HG03095 (cell line): ENCODE measurements at regions not wholly inside any gene's neighbourhood (a gene's known extent, or its start where the extent isn't known, plus 50 kb on each side); places are given as distances from the start of the nearest gene placed in this dataset.
"Not testable (repeated sequence)": the region's sequence is repeated elsewhere in the genome, so short reads cannot be mapped to it uniquely, and the experiment has no call there.

Experiments used
- ATAC-seq: cut with Tn5 transposase; IDR thresholded peaks from one replicate; pipeline ENCODE4 v1.9.1; 2021; ENCODE audit warnings: moderate library complexity; ENCODE audit not compliant: unreplicated experiment

- no peak for ATAC-seq
Observed at GRCh38 chr9:33690143-33690933, 105.0 kb upstream of the PRSS3 start.

GRCh38 chr9:33695299-33695698 lies 100.1 kb upstream of the PRSS3 start:
- ATAC-seq, result no peak

DNA sequence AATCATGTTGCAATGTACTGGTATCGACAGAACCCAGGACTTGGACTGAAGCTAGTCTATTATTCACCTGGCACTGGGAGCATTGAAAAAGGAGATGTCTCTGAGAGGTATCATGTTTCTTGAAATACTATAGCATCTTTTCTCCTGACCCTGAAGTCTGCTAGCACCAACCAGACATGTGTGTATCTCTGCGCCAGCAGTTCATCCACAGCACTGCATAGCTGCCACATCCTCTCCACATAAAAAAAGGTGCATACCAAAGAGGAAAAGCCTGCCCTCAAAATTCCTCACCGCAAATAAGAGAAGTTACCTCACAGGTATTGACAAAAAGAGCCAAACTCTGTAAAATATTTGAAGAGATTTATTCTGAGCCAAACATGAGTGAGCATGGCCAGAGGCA lies 99.5 kb upstream of the PRSS3 start:
- no peak for ATAC-seq

DNA sequence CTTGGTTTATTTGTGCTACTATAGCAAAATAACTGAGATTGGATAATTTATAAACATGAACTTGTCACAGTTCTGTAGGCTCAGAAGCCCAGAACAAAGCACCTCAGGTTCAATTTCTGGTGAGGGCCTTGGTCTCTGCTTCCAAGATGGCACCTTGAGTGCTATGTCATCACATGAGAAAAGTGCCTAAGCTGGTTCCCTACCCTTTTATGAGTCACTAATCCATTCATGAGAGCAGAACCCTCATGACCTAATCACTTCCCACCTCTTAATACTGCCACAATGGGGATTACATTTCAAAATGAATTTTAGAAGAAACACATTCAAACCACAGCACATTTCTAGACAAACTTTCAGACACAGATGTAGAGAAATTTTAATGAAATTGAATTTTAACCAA lies 98.2 kb upstream of the PRSS3 start:
- no peak for ATAC-seq

- no peak for ATAC-seq
Observed at GRCh38 chr9:33698267-33698666, 97.1 kb upstream of the PRSS3 start.

DNA sequence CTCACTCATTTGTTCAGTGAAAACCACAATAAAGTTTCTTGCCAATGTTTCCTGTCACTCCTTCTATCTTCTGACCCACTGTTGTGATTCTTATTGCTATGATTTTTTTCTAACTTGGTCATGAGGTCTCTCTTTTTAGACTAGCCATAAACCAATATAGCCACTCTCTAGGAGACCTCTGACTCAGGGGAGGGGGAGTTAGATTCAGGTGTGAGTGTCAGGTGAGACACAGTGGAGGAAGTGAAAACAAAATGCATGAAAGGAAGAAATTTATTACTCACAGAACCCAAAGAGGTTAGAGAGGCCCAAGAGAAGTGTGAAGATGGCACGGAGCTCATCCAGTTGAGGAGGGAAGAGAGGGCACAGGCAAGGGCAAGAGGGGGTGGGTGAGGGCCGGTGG lies 94.4 kb upstream of the PRSS3 start:
- ATAC-seq, result not testable (repeated sequence)

- ATAC-seq, result no peak
Observed at GRCh38 chr9:33703430-33704102, 91.8 kb upstream of the PRSS3 start.

GRCh38 chr9:33705440-33705839 lies 89.9 kb upstream of the PRSS3 start:
- ATAC-seq, result not testable (repeated sequence)

GRCh38 chr9:33708441-33708840 lies 86.9 kb upstream of the PRSS3 start:
- ATAC-seq, result no peak

DNA sequence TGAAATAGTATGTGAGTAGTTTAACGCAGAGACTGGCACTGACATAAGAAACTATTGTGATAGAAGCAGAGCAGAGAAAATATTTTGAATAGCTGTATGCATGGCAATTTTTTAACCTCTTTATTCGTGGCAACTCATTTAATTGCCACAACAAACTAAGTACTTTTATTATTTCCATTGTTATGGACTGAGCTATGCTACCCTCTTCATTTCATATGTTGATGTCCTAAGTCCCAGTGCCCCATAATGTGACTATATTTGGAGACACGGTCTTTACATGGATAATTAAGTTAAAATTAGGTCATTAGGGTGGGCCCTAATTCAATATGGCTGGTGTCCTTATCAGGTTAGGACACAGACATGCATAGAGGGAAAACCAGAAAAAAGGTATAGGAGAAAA lies 86.1 kb upstream of the PRSS3 start:
- no peak for ATAC-seq

GRCh38 chr9:33711418-33711817 lies 83.9 kb upstream of the PRSS3 start:
- not testable (repeated sequence) for ATAC-seq

GRCh38 chr9:33714989-33715388 lies 80.4 kb upstream of the PRSS3 start:
- no peak for ATAC-seq

DNA sequence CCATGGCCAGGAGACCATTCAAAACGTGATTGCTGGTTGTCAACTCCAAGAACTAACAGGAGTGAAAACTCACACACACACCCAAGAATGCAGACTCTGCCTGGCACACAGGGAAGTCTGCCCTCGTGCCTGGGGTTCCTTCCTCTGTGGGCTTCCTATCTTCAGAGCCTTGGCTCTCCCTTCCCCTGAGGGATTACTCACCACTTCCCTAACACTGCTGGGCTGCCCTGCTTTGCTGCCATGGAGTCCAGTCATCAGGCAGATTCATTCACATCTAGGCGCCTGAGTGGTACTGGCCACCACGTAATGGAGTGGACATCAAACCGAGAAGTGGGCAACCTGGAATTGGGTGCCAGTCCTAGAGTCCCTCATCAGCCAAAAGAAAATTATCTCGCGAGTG lies 76.4 kb upstream of the PRSS3 start:
- no peak for ATAC-seq

GRCh38 chr9:33719581-33720374 lies 75.6 kb upstream of the PRSS3 start:
- no peak for ATAC-seq

GRCh38 chr9:33721674-33722358 lies 73.5 kb upstream of the PRSS3 start:
- peak; percentile 56 for ATAC-seq

DNA sequence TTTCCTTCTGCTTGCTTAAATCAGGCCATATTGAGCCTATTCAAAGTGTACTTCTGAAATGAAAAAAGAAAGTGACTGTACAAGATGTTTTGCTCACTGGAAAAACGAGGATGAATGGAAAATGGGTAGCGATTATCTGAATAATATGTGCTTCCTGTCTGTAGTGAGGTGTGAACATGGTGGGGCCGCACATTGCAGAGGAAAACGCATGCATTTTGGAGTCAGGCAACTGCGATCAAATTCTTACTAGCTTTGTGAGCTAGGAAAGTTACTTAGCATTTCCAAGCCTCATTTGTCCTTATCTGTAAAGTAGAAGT lies 73.0 kb upstream of the PRSS3 start:
- ATAC-seq, result no peak

DNA sequence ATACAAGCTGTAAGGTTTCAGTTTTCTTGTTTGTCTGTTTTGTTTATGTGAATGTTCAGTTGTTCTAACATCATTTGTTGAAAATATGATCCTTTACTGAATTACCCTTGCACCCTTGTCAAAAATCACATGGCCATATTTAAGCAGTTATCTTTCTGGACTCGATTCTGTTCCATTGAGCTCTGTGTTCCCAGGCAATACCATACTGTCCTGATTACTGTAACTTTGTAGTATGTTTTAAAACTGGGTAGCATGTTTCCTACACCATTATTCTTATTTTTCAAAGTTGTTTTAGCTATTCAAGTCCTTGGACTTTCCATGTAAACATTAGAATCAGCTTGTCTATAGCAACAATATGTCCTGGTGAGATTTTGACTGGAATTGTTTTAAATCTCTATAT lies 66.7 kb upstream of the PRSS3 start:
- no peak for ATAC-seq

- ATAC-seq, result no peak
Observed at GRCh38 chr9:33731142-33731541, 64.2 kb upstream of the PRSS3 start.

GRCh38 chr9:33731625-33732024 lies 63.7 kb upstream of the PRSS3 start:
- no peak for ATAC-seq

GRCh38 chr9:33734247-33734940 lies 61.0 kb upstream of the PRSS3 start:
- ATAC-seq, result not testable (repeated sequence)
